ENCODE measurements at regions not wholly inside any gene's neighbourhood (a gene's known extent, or its start where the extent isn't known, plus 50 kb on each side); places are given as distances from the start of the nearest gene placed in this dataset.
A peak's percentile ranks its signal among the peaks of the same experiment; 100 is the strongest.

DNA sequence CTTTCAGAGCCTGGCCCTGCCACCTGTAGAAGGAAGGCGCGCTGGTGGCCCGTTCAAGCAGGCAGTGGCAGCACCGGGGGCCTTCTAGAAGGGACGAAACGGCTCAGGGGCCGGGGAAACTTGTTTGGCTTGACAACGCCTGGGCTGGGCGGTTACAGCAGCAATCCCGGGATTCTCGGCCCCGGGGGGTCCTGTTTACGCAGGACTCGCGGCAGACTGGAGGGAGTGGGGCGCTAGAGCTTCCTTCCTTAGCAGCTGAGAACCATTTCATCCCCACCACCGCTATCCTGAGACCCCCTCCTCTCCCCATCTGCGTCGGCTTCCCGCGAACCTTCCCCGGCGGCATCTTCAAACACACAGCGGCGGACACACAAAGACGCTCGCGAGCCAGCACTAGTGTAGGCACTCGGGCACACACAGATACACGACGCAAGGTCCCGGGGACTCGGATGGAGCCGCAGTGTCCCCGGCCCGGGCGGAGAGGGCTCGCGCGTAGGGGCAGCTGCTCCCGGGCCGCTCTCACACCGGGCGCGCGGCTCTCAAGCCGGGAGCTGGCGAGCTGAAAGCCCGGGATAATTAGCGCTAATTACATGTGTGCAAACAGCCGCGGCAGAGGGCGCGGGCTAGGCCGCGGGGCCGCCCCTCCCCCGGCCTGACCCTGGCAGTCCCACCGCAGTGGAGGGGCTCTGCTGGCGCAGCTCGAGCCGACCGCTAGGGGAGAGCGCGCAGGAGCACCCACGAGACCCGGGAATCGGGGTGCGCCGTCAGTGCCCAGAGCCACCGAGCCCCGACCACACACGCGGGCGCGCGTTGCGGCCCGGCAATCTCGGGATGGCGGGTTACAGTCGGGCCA, 271.4 kb downstream of the FOXD2 start:
- peak overlapping the region; percentile 46 for H3K4me3 ChIP-seq (ENCODE audit: low read depth, low read length)
- no peaks in the 10 kb centered on the region for H3K9me3 ChIP-seq (ENCODE audit: control insufficient read depth, insufficient read depth, low read length)
- H3K27me3 ChIP-seq (ENCODE audit: control insufficient read depth, insufficient read depth, low read length), result peaks cover 84% of the 10 kb centered on the region
- no peak overlapping the region for H3K9ac ChIP-seq (ENCODE audit: low read depth, low read length)
- no peaks in the 10 kb centered on the region for H3K36me3 ChIP-seq (ENCODE audit: control insufficient read depth, insufficient read depth, low read length)
- H3K4me1 ChIP-seq (ENCODE audit: control insufficient read depth, insufficient read depth, low read length), result peaks cover 3% of the 10 kb centered on the region

DNA sequence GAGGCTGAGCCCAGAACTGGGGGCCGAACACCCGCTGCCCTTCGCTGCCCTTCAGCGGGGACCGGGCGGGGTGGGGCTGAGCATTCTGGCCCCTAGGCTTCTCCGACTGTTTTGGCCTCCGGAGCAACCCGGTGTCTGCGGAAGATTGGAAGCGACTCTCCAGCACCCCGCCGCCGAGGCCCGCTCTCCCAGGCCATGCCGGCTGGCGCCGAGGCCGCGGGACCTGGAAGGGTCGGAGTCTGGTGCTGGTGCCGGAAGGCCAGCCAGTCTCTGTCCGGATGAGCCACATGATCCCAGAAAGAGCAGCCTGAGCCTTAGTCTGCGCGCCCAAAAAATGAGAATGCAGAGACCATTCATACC, 272.0 kb downstream of the FOXD2 start:
- H3K9ac ChIP-seq (ENCODE audit: low read depth, low read length), result no peak overlapping the region
- H3K27me3 ChIP-seq (ENCODE audit: control insufficient read depth, insufficient read depth, low read length), result peaks cover 90% of the 10 kb centered on the region
- H3K36me3 ChIP-seq (ENCODE audit: control insufficient read depth, insufficient read depth, low read length), result no peaks in the 10 kb centered on the region
- H3K9me3 ChIP-seq (ENCODE audit: control insufficient read depth, insufficient read depth, low read length), result no peaks in the 10 kb centered on the region
- H3K4me3 ChIP-seq (ENCODE audit: low read depth, low read length), result peak overlapping the region; percentile 46
- peaks cover 3% of the 10 kb centered on the region for H3K4me1 ChIP-seq (ENCODE audit: control insufficient read depth, insufficient read depth, low read length)

DNA sequence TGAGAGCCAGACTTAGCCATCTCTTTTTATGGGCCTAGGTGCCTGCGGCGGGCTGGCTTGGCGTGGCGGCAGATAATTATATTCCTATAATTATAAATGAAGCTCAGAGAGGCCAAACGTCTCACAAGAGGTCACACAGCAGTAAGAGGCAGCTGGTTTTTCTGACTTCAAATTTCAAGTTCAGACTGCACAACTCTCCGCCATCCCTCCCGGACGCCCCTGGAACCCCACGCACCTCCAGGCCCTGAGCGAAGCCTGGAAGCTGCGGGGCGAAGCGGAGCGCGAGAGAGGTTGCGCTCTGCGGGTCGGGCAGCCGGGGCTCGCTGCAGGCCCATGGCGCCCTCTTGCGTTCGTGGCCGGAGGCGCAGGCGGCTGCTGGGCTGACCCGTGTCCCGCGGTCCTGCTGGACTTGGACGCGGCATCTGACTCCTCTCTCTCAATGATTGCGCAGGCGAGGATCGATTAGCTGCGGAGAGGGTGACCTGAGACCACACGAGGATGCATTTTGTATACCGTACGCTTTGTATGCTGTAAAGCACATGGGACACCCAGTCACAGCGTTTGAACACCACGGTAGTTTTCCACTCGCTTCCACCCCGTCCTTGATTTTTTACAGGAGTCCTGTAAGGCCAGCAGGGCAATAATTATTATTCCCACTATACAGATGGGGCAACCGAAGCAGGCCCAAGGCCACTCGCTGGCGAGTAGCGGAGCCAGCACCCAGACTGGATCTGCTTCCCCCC, 272.7 kb downstream of the FOXD2 start:
- peak overlapping the region; percentile 46 for H3K4me3 ChIP-seq (ENCODE audit: low read depth, low read length)

More for the DNA sequence above, 272.7 kb downstream of the FOXD2 start:
- Histone ChIP-seq H3K27me3 (ENCODE audit: control insufficient read depth, insufficient read depth, low read length) (peaks cover 90% of the 10 kb centered on the region), H3K4me1 (ENCODE audit: control insufficient read depth, insufficient read depth, low read length) (peaks cover 3% of the 10 kb centered on the region), H3K9me3 (ENCODE audit: control insufficient read depth, insufficient read depth, low read length) (no peaks in the 10 kb centered on the region), H3K9ac (ENCODE audit: low read depth, low read length) (no peak overlapping the region), H3K36me3 (ENCODE audit: control insufficient read depth, insufficient read depth, low read length) (no peaks in the 10 kb centered on the region)

Measured in iPS-15b (cell line).